SJCRH30 (cell line): ENCODE measurements at regions not wholly inside any gene's neighbourhood (a gene's known extent, or its start where the extent isn't known, plus 50 kb on each side); places are given as distances from the start of the nearest gene placed in this dataset.

Experiments used
- DNase-seq, 2 experiments: peaks; one replicate each; pipeline ENCODE4 v3.0.0-alpha.2; 2015 to 2020
- H3K27ac ChIP-seq: fragments of 250-450 bp; sonication (Bioruptor Pico); 2 replicates; pipeline ENCODE4 v1.5.1; 2020; ENCODE audit warnings: mild to moderate bottlenecking, moderate library complexity
- H3K27me3 ChIP-seq: fragments of 250-450 bp; sonication (Bioruptor Pico); 2 replicates; pipeline ENCODE4 v1.5.1; 2020; ENCODE audit warnings: mild to moderate bottlenecking, moderate library complexity
- H3K36me3 ChIP-seq: fragments of 250-450 bp; sonication (Bioruptor Pico); 2 replicates; pipeline ENCODE4 v1.5.1; 2020; ENCODE audit warnings: mild to moderate bottlenecking, moderate library complexity
- H3K4me1 ChIP-seq: fragments of 250-450 bp; sonication (Bioruptor Pico); 2 replicates; pipeline ENCODE4 v1.5.1; 2020; ENCODE audit warnings: mild to moderate bottlenecking, moderate library complexity
- H3K4me3 ChIP-seq: fragments of 250-450 bp; sonication (Bioruptor Pico); 2 replicates; pipeline ENCODE4 v1.5.1; 2020; ENCODE audit warnings: mild to moderate bottlenecking, moderate library complexity
- H3K9me3 ChIP-seq: fragments of 250-450 bp; sonication (Bioruptor Pico); replicated peaks from 2 replicates; pipeline ENCODE4 v1.5.1; 2020; ENCODE audit warnings: mild to moderate bottlenecking, moderate library complexity

- H3K27me3 ChIP-seq = peaks cover 3% of the 10 kb centered on the region; the same call in 1 of the 2 replicates
Observed at GRCh38 chr2:57141269-57141668, 905.3 kb upstream of the VRK2 start.

GRCh38 chr2:57146951-57147350, 899.7 kb upstream of the VRK2 start:
- DNase-seq = no peak
- Histone ChIP-seq H3K4me1 (no peaks in the 10 kb centered on the region), H3K27ac (no peak overlapping the region), H3K9me3 (no peaks in the 10 kb centered on the region), H3K4me3 (no peak overlapping the region), H3K27me3 (no peaks in the 10 kb centered on the region; the same call in 1 of the 2 replicates), H3K36me3 (no peaks in the 10 kb centered on the region)

More at GRCh38 chr2:57141269-57141668, 905.3 kb upstream of the VRK2 start:
- Histone ChIP-seq H3K36me3 (no peaks in the 10 kb centered on the region), H3K4me3 (no peak overlapping the region), H3K27ac (no peak overlapping the region), H3K9me3 (no peaks in the 10 kb centered on the region), H3K4me1 (no peaks in the 10 kb centered on the region)
- no peak for DNase-seq

GRCh38 chr2:57156231-57156924, 890.2 kb upstream of the VRK2 start:
- H3K4me3 ChIP-seq = no peak overlapping the region
- H3K4me1 ChIP-seq = no peaks in the 10 kb centered on the region
- H3K27me3 ChIP-seq = no peaks in the 10 kb centered on the region
- no peaks in the 10 kb centered on the region for H3K9me3 ChIP-seq
- no peak for DNase-seq
- H3K27ac ChIP-seq = no peak overlapping the region
- H3K36me3 ChIP-seq = no peaks in the 10 kb centered on the region

GRCh38 chr2:57160976-57161375, 885.6 kb upstream of the VRK2 start:
- no peaks in the 10 kb centered on the region for H3K27me3 ChIP-seq
- no peak overlapping the region for H3K27ac ChIP-seq
- H3K9me3 ChIP-seq = no peaks in the 10 kb centered on the region
- no peak overlapping the region for H3K4me3 ChIP-seq
- H3K4me1 ChIP-seq = 0 out of 2 replicates have a peak, but pooled peaks cover 3% of the 10 kb centered on the region
- H3K36me3 ChIP-seq = no peaks in the 10 kb centered on the region
- DNase-seq = no peak

- Histone ChIP-seq H3K27ac (no peak overlapping the region), H3K27me3 (no peaks in the 10 kb centered on the region), H3K4me1 (peaks cover 26% of the 10 kb centered on the region), H3K4me3 (no peak overlapping the region), H3K36me3 (no peaks in the 10 kb centered on the region), H3K9me3 (no peaks in the 10 kb centered on the region)
- DNase-seq = no peak
Observed at GRCh38 chr2:57177176-57177575, 869.4 kb upstream of the VRK2 start.

GRCh38 chr2:57180042-57180567, 866.5 kb upstream of the VRK2 start:
- Histone ChIP-seq H3K4me3 (no peak overlapping the region), H3K36me3 (no peaks in the 10 kb centered on the region), H3K27ac (peak overlapping the region; percentile 50), H3K9me3 (no peaks in the 10 kb centered on the region), H3K27me3 (no peaks in the 10 kb centered on the region), H3K4me1 (peaks cover 43% of the 10 kb centered on the region)
- DNase-seq = peak in 1 of 2 experiments; percentile 40

- Histone ChIP-seq H3K27me3 (no peaks in the 10 kb centered on the region), H3K4me1 (peaks cover 43% of the 10 kb centered on the region), H3K9me3 (no peaks in the 10 kb centered on the region), H3K36me3 (no peaks in the 10 kb centered on the region), H3K27ac (peak overlapping the region; percentile 50), H3K4me3 (no peak overlapping the region)
- no peak for DNase-seq
Observed at GRCh38 chr2:57180678-57181077, 865.9 kb upstream of the VRK2 start.

- peaks cover 43% of the 10 kb centered on the region for H3K4me1 ChIP-seq
- no peaks in the 10 kb centered on the region for H3K36me3 ChIP-seq
- H3K27me3 ChIP-seq = no peaks in the 10 kb centered on the region
- H3K27ac ChIP-seq = peak overlapping the region; percentile 50
- no peak overlapping the region for H3K4me3 ChIP-seq
- no peaks in the 10 kb centered on the region for H3K9me3 ChIP-seq
- peak in 1 of 2 experiments; percentile 34 for DNase-seq
Observed at GRCh38 chr2:57181315-57182038, 865.1 kb upstream of the VRK2 start.

- DNase-seq = peak; percentile 13 to 47
- Histone ChIP-seq H3K27ac (peak overlapping the region; percentile 50), H3K36me3 (no peaks in the 10 kb centered on the region), H3K27me3 (peaks cover under 1% of the 10 kb centered on the region; the same call in 1 of the 2 replicates), H3K4me1 (peaks cover 43% of the 10 kb centered on the region), H3K9me3 (no peaks in the 10 kb centered on the region), H3K4me3 (no peak overlapping the region)
Observed at GRCh38 chr2:57182916-57183315, 863.7 kb upstream of the VRK2 start.

GRCh38 chr2:57185568-57185967, 861.0 kb upstream of the VRK2 start:
- no peak overlapping the region for H3K27ac ChIP-seq
- peaks cover 3% of the 10 kb centered on the region; the same call in 1 of the 2 replicates for H3K27me3 ChIP-seq
- no peak for DNase-seq
- no peaks in the 10 kb centered on the region for H3K36me3 ChIP-seq
- no peak overlapping the region for H3K4me3 ChIP-seq
- no peaks in the 10 kb centered on the region for H3K9me3 ChIP-seq
- H3K4me1 ChIP-seq = peaks cover 33% of the 10 kb centered on the region

- peaks cover 3% of the 10 kb centered on the region; the same call in 1 of the 2 replicates for H3K27me3 ChIP-seq
- H3K36me3 ChIP-seq = no peaks in the 10 kb centered on the region
- no peak overlapping the region for H3K27ac ChIP-seq
Observed at GRCh38 chr2:57190007-57190406, 856.6 kb upstream of the VRK2 start.

GRCh38 chr2:57199663-57200062, 846.9 kb upstream of the VRK2 start:
- H3K9me3 ChIP-seq = peaks cover 3% of the 10 kb centered on the region; the same call in 1 of the 2 replicates
- peaks cover 18% of the 10 kb centered on the region for H3K27me3 ChIP-seq
- H3K36me3 ChIP-seq = no peaks in the 10 kb centered on the region
- no peaks in the 10 kb centered on the region for H3K4me1 ChIP-seq
- H3K4me3 ChIP-seq = no peak overlapping the region
- no peak overlapping the region for H3K27ac ChIP-seq
- no peak for DNase-seq

More at GRCh38 chr2:57190007-57190406, 856.6 kb upstream of the VRK2 start:
- Histone ChIP-seq H3K4me1 (no peaks in the 10 kb centered on the region), H3K9me3 (no peaks in the 10 kb centered on the region), H3K4me3 (no peak overlapping the region)
- no peak for DNase-seq

GRCh38 chr2:57204364-57204763, 842.2 kb upstream of the VRK2 start:
- no peak for DNase-seq
- peaks cover 17% of the 10 kb centered on the region for H3K27me3 ChIP-seq
- H3K27ac ChIP-seq = no peak overlapping the region
- peaks cover 3% of the 10 kb centered on the region; the same call in 1 of the 2 replicates for H3K9me3 ChIP-seq
- H3K36me3 ChIP-seq = no peaks in the 10 kb centered on the region
- H3K4me3 ChIP-seq = no peak overlapping the region
- H3K4me1 ChIP-seq = no peaks in the 10 kb centered on the region

- H3K4me1 ChIP-seq = no peaks in the 10 kb centered on the region
- no peak overlapping the region for H3K4me3 ChIP-seq
- no peak for DNase-seq
- no peaks in the 10 kb centered on the region for H3K36me3 ChIP-seq
- H3K27me3 ChIP-seq = peaks cover 11% of the 10 kb centered on the region; the same call in 1 of the 2 replicates
- no peak overlapping the region for H3K27ac ChIP-seq
- peaks cover 3% of the 10 kb centered on the region; the same call in 1 of the 2 replicates for H3K9me3 ChIP-seq
Observed at GRCh38 chr2:57205241-57205640, 841.4 kb upstream of the VRK2 start.

GRCh38 chr2:57207191-57207590, 839.4 kb upstream of the VRK2 start:
- Histone ChIP-seq H3K27ac (no peak overlapping the region), H3K9me3 (peaks cover 2% of the 10 kb centered on the region; the same call in 1 of the 2 replicates), H3K4me3 (no peak overlapping the region), H3K27me3 (peaks cover 5% of the 10 kb centered on the region), H3K36me3 (no peaks in the 10 kb centered on the region), H3K4me1 (no peaks in the 10 kb centered on the region)
- no peak for DNase-seq
